ENCODE measurements at regions not wholly inside any gene's neighbourhood (a gene's known extent, or its start where the extent isn't known, plus 50 kb on each side); places are given as distances from the start of the nearest gene placed in this dataset.
"Not testable (repeated sequence)": the region's sequence is repeated elsewhere in the genome, so short reads cannot be mapped to it uniquely, and the experiment has no call there.

- DNase-seq, result no peak
Measured at GRCh38 chr7:119640326-119640725, 632.6 kb upstream of the KCND2 start.

- no peak for DNase-seq
Measured at GRCh38 chr7:119640861-119641260, 632.1 kb upstream of the KCND2 start.

- DNase-seq, result no peak
Measured at GRCh38 chr7:119643558-119643957, 629.4 kb upstream of the KCND2 start.

- no peak for DNase-seq
Measured at GRCh38 chr7:119647286-119647685, 625.7 kb upstream of the KCND2 start.

- not testable (repeated sequence) for DNase-seq
Measured at GRCh38 chr7:119648752-119649151, 624.2 kb upstream of the KCND2 start.

GRCh38 chr7:119660080-119660479, 612.9 kb upstream of the KCND2 start:
- DNase-seq, result no peak

- DNase-seq, result no peak
Measured at GRCh38 chr7:119664601-119665000, 608.4 kb upstream of the KCND2 start.

- no peak for DNase-seq
Measured at GRCh38 chr7:119665796-119666195, 607.2 kb upstream of the KCND2 start.

GRCh38 chr7:119681336-119681735, 591.6 kb upstream of the KCND2 start:
- DNase-seq, result no peak

GRCh38 chr7:119684763-119685162, 588.2 kb upstream of the KCND2 start:
- no peak for DNase-seq

GRCh38 chr7:119685906-119686305, 587.1 kb upstream of the KCND2 start:
- no peak for DNase-seq

- no peak for DNase-seq
Measured at GRCh38 chr7:119688831-119689230, 584.1 kb upstream of the KCND2 start.

GRCh38 chr7:119692541-119692940, 580.4 kb upstream of the KCND2 start:
- no peak for DNase-seq

- no peak for DNase-seq
Measured at GRCh38 chr7:119694506-119694905, 578.5 kb upstream of the KCND2 start.

- no peak for DNase-seq
Measured at GRCh38 chr7:119696336-119696735, 576.6 kb upstream of the KCND2 start.

- no peak for DNase-seq
Measured at GRCh38 chr7:119703895-119704294, 569.1 kb upstream of the KCND2 start.

GRCh38 chr7:119706608-119707007, 566.4 kb upstream of the KCND2 start:
- DNase-seq, result no peak

- DNase-seq, result no peak
Measured at GRCh38 chr7:119708891-119709290, 564.1 kb upstream of the KCND2 start.

- DNase-seq, result no peak
Measured at GRCh38 chr7:119711104-119711503, 561.9 kb upstream of the KCND2 start.

GRCh38 chr7:119712886-119713462, 560.0 kb upstream of the KCND2 start:
- DNase-seq, result no peak

- no peak for DNase-seq
Measured at GRCh38 chr7:119713606-119714005, 559.4 kb upstream of the KCND2 start.

GRCh38 chr7:119720541-119720940, 552.4 kb upstream of the KCND2 start:
- DNase-seq, result no peak

- DNase-seq, result no peak
Measured at GRCh38 chr7:119724041-119724792, 548.8 kb upstream of the KCND2 start.

GRCh38 chr7:119733127-119733879, 539.7 kb upstream of the KCND2 start:
- no peak for DNase-seq

Measured in SHP77 (cell line).